HUES64 (cell line): ENCODE measurements at regions not wholly inside any gene's neighbourhood (a gene's known extent, or its start where the extent isn't known, plus 50 kb on each side); places are given as distances from the start of the nearest gene placed in this dataset.
A peak's percentile ranks its signal among the peaks of the same experiment; 100 is the strongest.

Experiments
- H3K27ac ChIP-seq: 2 replicates; pipeline ENCODE4 v1.7.0; 2013; ENCODE audit warnings: low read depth, low read length, inconsistent platforms
- H3K27me3 ChIP-seq: 2 replicates; pipeline ENCODE4 v1.6.1; 2013; ENCODE audit warnings: mild to moderate bottlenecking, low read length; ENCODE audit not compliant: insufficient read depth
- H3K36me3 ChIP-seq: 2 replicates; pipeline ENCODE4 v1.6.1; 2013; ENCODE audit warnings: mild to moderate bottlenecking, low read length; ENCODE audit not compliant: insufficient read depth
- H3K4me1 ChIP-seq: 2 replicates; pipeline ENCODE4 v1.6.1; 2013; ENCODE audit warnings: mild to moderate bottlenecking, low read length, moderate library complexity; ENCODE audit not compliant: insufficient read depth
- H3K4me3 ChIP-seq: 2 replicates; pipeline ENCODE4 v1.5.1; 2013; ENCODE audit warnings: mild to moderate bottlenecking, low read length, moderate library complexity
- H3K9ac ChIP-seq: 2 replicates; pipeline ENCODE4 v1.6.1; 2013; ENCODE audit warnings: mild to moderate bottlenecking, low read depth, low read length
- H3K9me3 ChIP-seq: 2 replicates; pipeline ENCODE4 v1.6.1; 2013; ENCODE audit warnings: low read depth, low read length; ENCODE audit not compliant: insufficient read depth
- WGBS: fragments of 150-250, 120-280 bp; methylation state at CpG from one replicate; pipeline ENCODE4 v1.1.7; 2013; ENCODE audit warnings: missing lambda C conversion rate; 5-methylcytosine and 5-hydroxymethylcytosine counted together

GRCh38 chr3:117105686-117106085 lies 396.1 kb downstream of the TUSC7 start:
- no peak overlapping the region for H3K4me3 ChIP-seq
- 82% methylated on average over 3 of the region's 5 CpGs for WGBS
- H3K36me3 ChIP-seq, result no peaks in the 10 kb centered on the region
- peaks cover 22% of the 10 kb centered on the region; the same call in 1 of the 2 replicates for H3K4me1 ChIP-seq
- no peak overlapping the region for H3K27ac ChIP-seq
- H3K9ac ChIP-seq, result no peak overlapping the region
- H3K27me3 ChIP-seq, result no peaks in the 10 kb centered on the region
- H3K9me3 ChIP-seq, result no peaks in the 10 kb centered on the region

GRCh38 chr3:117106396-117106795 lies 396.8 kb downstream of the TUSC7 start:
- Histone ChIP-seq H3K9ac (no peak overlapping the region), H3K4me1 (peaks cover 22% of the 10 kb centered on the region; the same call in 1 of the 2 replicates), H3K27ac (no peak overlapping the region), H3K9me3 (no peaks in the 10 kb centered on the region), H3K27me3 (no peaks in the 10 kb centered on the region), H3K36me3 (no peaks in the 10 kb centered on the region), H3K4me3 (no peak overlapping the region)
- WGBS, result no CpG with 5 or more reads among the region's 2 CpGs

GRCh38 chr3:117107946-117108345 lies 398.4 kb downstream of the TUSC7 start:
- no peaks in the 10 kb centered on the region for H3K27me3 ChIP-seq
- peaks cover 22% of the 10 kb centered on the region; the same call in 1 of the 2 replicates for H3K4me1 ChIP-seq
- no peak overlapping the region for H3K27ac ChIP-seq
- no peak overlapping the region for H3K4me3 ChIP-seq
- no peak overlapping the region for H3K9ac ChIP-seq
- H3K36me3 ChIP-seq, result no peaks in the 10 kb centered on the region
- WGBS, result 95% methylated on average over 2 of the region's 2 CpGs
- H3K9me3 ChIP-seq, result no peaks in the 10 kb centered on the region

GRCh38 chr3:117109178-117109577 lies 399.6 kb downstream of the TUSC7 start:
- H3K4me1 ChIP-seq, result peaks cover 26% of the 10 kb centered on the region
- no peaks in the 10 kb centered on the region for H3K36me3 ChIP-seq
- H3K9ac ChIP-seq, result no peak overlapping the region
- no peak overlapping the region for H3K4me3 ChIP-seq
- no peak overlapping the region for H3K27ac ChIP-seq
- H3K27me3 ChIP-seq, result no peaks in the 10 kb centered on the region
- WGBS, result 90% methylated on average over 6 of the region's 6 CpGs
- H3K9me3 ChIP-seq, result no peaks in the 10 kb centered on the region

- Histone ChIP-seq H3K27me3 (no peaks in the 10 kb centered on the region), H3K9me3 (no peaks in the 10 kb centered on the region), H3K4me3 (no peak overlapping the region), H3K4me1 (peaks cover 20% of the 10 kb centered on the region), H3K9ac (no peak overlapping the region), H3K27ac (peak overlapping the region; percentile 5), H3K36me3 (no peaks in the 10 kb centered on the region)
- WGBS, result 88% methylated on average over 5 of the region's 5 CpGs
These were observed 405.1 kb downstream of the TUSC7 start for GRCh38 chr3:117114517-117115265.

GRCh38 chr3:117117188-117117936 lies 407.8 kb downstream of the TUSC7 start:
- H3K36me3 ChIP-seq, result no peaks in the 10 kb centered on the region
- 85% methylated on average over 2 of the region's 2 CpGs for WGBS
- no peak overlapping the region for H3K27ac ChIP-seq
- H3K9me3 ChIP-seq, result no peaks in the 10 kb centered on the region
- H3K4me1 ChIP-seq, result peaks cover 20% of the 10 kb centered on the region
- H3K9ac ChIP-seq, result no peak overlapping the region
- H3K27me3 ChIP-seq, result no peaks in the 10 kb centered on the region
- H3K4me3 ChIP-seq, result no peak overlapping the region

- H3K27me3 ChIP-seq, result no peaks in the 10 kb centered on the region
- 88% methylated on average over 1 of the region's 1 CpG for WGBS
- H3K9ac ChIP-seq, result no peak overlapping the region
- H3K4me3 ChIP-seq, result no peak overlapping the region
- H3K36me3 ChIP-seq, result no peaks in the 10 kb centered on the region
- peaks cover 20% of the 10 kb centered on the region for H3K4me1 ChIP-seq
- no peak overlapping the region for H3K27ac ChIP-seq
- H3K9me3 ChIP-seq, result no peaks in the 10 kb centered on the region
These were observed 409.0 kb downstream of the TUSC7 start for GRCh38 chr3:117118604-117119003.

GRCh38 chr3:117120014-117120413 lies 410.4 kb downstream of the TUSC7 start:
- H3K27ac ChIP-seq, result no peak overlapping the region
- 93% methylated on average over 1 of the region's 1 CpG for WGBS
- H3K4me1 ChIP-seq, result peaks cover 8% of the 10 kb centered on the region
- H3K36me3 ChIP-seq, result no peaks in the 10 kb centered on the region
- H3K9me3 ChIP-seq, result no peaks in the 10 kb centered on the region
- no peak overlapping the region for H3K9ac ChIP-seq
- H3K4me3 ChIP-seq, result no peak overlapping the region
- H3K27me3 ChIP-seq, result no peaks in the 10 kb centered on the region

- no peak overlapping the region for H3K27ac ChIP-seq
- H3K9ac ChIP-seq, result no peak overlapping the region
- no peaks in the 10 kb centered on the region; the same call in 1 of the 2 replicates for H3K4me1 ChIP-seq
- H3K4me3 ChIP-seq, result no peak overlapping the region
- no peaks in the 10 kb centered on the region for H3K9me3 ChIP-seq
- no CpG with 5 or more reads among the region's 1 CpG for WGBS
- H3K36me3 ChIP-seq, result no peaks in the 10 kb centered on the region
- H3K27me3 ChIP-seq, result no peaks in the 10 kb centered on the region
These were observed 413.0 kb downstream of the TUSC7 start for GRCh38 chr3:117122609-117123008.

- no peaks in the 10 kb centered on the region for H3K27me3 ChIP-seq
- no peaks in the 10 kb centered on the region for H3K9me3 ChIP-seq
- H3K27ac ChIP-seq, result no peak overlapping the region
- H3K4me1 ChIP-seq, result no peaks in the 10 kb centered on the region; the same call in 1 of the 2 replicates
- H3K36me3 ChIP-seq, result no peaks in the 10 kb centered on the region
- 100% methylated on average over 1 of the region's 3 CpGs for WGBS
- no peak overlapping the region for H3K4me3 ChIP-seq
- no peak overlapping the region for H3K9ac ChIP-seq
These were observed 416.9 kb downstream of the TUSC7 start for GRCh38 chr3:117126460-117126859.

- Histone ChIP-seq H3K36me3 (no peaks in the 10 kb centered on the region), H3K9ac (no peak overlapping the region), H3K27me3 (no peaks in the 10 kb centered on the region), H3K27ac (no peak overlapping the region), H3K4me1 (no peaks in the 10 kb centered on the region; the same call in 1 of the 2 replicates), H3K4me3 (no peak overlapping the region), H3K9me3 (no peaks in the 10 kb centered on the region)
- 82% methylated on average over 4 of the region's 5 CpGs for WGBS
These were observed 417.5 kb downstream of the TUSC7 start for GRCh38 chr3:117126946-117127546.
